Limb (tissue), 2 donors: ENCODE measurements at regions not wholly inside any gene's neighbourhood (a gene's known extent, or its start where the extent isn't known, plus 50 kb on each side); places are given as distances from the start of the nearest gene placed in this dataset.
"Not testable (repeated sequence)": the region's sequence is repeated elsewhere in the genome, so short reads cannot be mapped to it uniquely, and the experiment has no call there.

Source experiments
- DNase-seq, 2 donors: peaks; one replicate each; pipeline ENCODE4 v3.0.0-alpha.2; 2016; ENCODE audit errors: extremely low spot score in 2 of 2

DNA sequence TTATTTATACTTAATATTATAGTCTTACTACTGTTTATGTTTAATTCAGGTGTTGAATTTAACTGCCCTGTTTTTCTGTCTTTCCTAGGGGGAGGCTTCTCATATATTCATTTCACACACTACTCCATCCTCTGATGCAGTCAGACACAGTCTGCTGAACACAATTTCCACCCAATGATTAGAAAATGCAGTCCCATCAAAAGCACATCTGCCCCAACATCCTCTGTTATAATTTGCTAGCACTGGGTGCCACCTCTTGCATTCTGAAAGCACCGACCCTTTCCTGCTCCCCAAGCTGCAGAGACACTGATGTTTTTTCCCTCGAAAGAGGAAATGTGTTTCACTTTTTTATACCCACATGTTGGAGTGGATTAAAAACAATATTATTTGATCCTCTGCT lies 474.7 kb downstream of the PID1 start:
- DNase-seq = no peak

DNA sequence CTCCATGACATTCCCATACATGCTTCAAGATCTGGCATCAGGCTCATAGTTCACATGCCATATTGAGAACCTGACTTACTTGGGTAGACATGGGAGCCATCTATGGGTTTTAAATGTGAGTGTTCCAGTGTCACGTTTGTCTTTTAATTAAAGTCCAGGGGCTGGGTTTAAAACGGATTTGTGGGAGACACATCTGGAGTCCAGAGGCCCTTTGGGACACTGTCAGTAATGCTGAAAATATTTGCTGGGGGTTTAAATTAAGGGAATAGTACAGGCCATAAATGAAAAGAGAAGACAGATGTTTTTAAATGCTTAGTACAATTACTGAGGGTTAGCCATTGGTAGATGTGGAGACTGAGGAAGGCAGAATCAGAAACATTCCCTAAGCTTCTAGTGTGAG lies 478.0 kb downstream of the PID1 start:
- DNase-seq = no peak

DNA sequence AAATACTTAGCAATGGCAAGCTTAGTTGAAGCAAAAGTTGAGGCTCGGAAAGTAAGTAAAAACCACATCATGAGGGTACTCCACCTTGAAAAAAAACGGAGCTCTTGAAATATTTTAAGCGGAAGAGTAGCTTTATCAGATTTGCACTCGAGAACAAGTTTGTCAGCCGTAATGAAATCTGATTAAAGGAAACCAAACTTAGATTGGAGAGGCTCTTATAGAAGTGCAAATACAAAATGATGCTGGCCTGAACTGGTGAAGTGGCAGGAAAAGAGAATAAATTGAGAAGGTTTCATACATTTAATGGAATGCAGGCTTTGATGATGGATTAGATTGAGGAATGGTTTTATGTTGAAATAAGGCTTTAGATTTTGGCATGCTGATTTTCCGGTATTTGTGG lies 484.2 kb downstream of the PID1 start:
- no peak for DNase-seq

DNA sequence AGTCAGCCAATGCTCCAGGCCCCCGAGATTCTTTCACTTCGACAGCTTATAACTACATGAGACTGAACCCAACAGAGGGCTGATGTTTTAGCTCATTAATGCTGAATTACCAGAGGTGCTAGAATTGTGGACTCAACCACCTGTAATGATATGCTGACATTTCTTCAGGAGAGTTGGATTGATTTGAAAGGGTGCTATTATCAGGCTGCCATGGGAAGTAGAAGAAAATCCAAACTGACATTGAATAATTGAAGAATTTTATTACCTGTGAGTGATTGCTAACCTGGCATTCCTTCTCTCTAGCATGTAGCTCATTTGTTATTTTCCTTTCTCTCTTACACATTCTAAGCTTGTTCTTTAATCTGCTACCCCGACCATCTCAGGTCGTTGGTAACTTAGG lies 488.8 kb downstream of the PID1 start:
- no peak for DNase-seq

DNA sequence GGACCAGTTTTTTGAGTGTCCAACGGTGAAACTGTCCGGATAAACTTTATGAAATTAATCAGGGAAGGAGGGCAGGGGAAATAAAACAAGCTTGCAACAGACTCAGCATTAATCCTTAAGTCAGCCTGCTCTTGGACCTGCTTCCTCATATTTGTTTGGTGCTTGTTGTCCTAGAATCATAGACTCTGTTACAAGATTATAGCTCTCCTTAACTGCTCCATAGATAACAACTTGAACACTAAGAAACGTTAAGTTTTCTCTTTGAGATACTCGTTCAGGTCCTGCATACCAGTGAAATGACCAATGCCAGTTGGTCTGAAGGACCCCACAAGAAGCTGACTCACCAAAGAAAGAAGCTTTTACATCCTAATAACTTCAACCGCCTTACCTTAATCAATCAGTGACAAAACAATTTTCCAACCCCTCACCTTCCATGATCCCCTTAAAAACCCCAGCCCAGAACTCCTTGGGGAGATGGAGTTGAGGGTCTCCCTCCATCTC lies 493.2 kb downstream of the PID1 start:
- no peak for DNase-seq

DNA sequence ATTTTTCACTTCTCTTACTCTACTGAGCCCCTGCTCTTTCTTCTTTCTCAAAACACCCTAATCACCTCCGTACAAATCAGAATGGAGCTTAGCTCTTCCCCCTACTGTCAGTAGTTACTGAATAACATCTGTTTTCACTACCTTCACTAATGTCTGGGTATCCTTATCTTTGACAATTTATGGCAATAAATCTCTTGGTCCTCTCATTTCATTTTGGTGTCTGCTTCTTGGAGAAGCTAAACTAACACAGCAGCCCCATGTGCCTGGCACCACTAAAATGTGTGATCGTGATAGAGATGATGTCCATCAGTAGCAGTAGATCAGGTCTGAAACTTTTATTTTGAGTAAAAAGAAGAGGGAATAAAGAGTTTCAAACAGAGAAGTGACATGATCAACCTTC lies 496.5 kb downstream of the PID1 start:
- DNase-seq = no peak

DNA sequence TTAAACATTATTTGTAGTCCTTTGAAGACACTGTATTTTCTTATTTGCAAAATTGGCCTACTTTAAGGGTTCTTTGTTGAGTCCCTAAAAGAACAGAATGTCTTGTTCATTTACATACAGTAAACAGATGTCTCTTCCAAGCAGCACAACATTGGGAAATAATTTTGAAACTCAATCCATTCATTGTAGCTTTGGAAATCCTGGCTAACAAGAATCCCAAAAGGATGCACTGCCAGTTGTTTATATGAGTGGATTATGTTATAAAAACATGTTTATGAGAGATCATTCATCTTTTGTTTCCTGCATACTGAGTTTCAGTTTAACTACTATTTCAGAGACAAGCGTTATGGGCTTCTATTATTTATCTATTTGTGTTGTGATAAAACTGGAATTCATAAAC lies 499.3 kb downstream of the PID1 start:
- DNase-seq = peak in 1 of 2 donors; percentile 17

DNA sequence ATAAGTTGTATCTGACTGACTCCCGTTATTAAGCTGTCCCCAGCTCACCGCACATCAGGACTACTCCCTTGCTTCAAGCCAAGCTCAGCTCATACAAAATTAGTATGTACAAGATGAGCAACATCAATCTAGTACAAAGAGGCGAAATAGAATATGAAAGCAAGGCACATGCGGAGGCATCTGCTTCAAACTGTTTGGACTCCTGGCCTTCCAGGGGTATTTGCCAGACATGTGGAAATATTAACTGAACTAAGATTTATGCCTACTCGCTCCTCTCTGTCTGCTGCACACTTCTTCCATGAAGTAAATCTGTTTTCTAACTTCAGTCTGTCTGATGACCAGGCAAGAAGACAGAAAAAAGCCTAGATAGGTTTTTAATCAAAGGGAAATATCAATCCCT lies 499.8 kb downstream of the PID1 start:
- DNase-seq = no peak

DNA sequence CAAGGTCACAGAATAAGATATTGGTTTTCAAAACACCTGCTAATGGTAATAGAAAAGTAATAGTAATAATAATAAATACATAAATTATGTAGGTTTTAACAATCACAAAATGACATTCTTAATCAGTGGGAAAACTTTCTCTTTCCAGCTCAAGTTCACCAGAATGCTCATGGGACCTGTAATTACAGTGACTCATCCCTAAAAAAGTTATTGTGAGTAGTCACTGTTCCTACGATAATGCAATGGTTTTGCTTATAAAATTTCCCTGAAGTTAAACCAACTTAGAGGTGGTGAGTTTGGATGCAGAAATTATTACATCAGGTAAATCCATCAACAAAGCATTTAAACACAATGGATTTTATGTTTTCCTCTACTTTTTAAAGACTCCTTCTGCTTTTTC lies 502.3 kb downstream of the PID1 start:
- DNase-seq = peak in 1 of 2 donors; percentile 27

DNA sequence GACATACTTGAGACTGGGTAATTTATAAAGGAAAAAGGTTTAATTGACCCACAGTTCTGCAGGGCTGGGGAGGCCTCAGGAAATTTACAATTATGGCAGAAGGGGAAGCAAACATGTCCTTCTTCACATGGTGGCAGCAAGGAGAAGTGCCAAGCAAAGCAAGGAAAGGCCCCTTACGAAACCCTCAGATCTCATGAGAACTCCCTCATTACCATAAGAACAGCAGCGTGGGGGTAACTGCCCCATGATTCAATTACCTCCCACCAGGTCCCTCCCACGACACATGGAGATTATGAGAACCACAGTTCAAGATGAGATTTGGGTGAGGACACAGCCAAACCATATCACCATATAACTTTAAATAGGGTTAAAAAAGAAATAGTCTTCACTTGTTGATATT lies 502.9 kb downstream of the PID1 start:
- DNase-seq = not testable (repeated sequence)

DNA sequence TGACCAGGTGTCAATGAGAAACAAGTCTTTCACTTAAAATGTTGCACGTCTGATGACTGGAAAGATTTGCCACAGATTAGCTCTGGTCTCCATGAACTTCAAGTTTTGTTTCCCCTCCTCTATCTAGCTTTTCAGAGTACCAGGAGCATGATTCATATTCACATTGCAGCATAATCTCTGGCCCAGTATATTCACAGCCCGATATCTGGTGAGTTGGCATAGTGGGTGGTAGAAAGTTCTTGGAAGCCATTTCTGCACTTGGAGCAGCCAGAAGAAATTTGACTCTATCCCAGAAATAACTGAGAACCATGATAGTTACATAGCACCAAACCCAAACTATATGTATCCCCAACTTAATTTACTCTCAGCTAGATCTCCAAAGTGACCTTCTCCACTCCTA lies 503.9 kb downstream of the PID1 start:
- DNase-seq = no peak

DNA sequence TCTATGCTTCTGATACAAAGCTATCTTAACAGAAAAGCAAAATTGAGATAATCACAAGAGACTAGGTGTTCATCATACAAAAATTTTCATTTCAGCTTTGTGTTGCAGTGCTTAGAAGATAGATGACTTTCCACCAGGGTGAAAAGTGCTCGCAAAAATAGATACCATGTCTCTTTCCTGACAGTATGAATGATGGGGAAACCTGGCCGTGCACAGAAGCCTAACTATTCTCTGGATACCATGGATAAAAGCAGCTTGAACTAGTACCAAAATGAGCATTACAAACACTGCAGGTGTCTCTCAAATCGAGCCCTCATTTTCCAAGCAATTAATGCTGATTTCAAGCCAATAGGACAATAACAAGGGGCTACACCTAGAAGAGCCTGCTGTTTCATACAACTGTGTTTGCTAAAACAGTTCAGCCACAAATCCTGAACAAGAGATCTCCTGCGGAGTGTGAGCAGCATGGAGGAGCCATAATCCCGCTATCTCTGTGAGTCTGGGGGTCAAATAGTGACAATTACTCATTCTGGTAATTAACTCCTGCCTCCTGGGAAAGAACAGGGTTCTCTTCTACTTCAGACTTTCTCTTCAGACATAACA lies 507.6 kb downstream of the PID1 start:
- DNase-seq = no peak

DNA sequence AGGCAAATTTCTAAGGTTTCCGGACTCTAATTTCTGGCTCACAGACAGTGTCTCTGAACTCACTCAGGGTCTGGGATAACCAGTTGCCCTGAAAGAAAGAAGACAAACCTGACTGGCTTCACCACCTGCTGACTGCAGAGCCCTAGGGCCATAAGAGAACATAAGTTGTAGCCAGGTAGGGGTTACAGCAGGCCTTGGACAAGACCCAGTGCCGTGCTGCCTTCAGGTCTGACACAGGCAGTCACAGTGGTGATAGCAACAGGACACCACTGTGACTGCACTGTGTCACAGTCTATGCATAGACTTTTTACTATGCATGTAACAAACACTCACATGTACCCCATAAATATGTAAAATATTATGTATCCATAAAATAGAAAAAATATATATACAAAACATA lies 508.5 kb downstream of the PID1 start:
- DNase-seq = no peak

DNA sequence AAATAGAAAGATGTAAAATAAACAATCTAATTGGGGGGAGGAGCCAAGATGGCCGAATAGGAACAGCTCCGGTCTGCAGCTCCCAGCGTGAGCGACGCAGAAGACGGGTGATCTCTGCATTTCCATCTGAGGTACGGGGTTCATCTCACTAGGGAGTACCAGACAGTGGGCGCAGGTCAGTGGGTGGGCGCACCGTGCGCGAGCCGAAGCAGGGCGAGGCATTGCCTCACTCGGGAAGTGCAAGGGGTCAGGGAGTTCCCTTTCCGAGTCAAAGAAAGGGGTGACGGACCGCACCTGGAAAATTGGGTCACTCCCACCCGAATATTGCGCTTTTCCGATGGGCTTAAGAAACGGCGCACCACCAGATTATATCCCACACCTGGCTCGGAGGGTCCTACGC lies 515.4 kb downstream of the PID1 start:
- not testable (repeated sequence) for DNase-seq

DNA sequence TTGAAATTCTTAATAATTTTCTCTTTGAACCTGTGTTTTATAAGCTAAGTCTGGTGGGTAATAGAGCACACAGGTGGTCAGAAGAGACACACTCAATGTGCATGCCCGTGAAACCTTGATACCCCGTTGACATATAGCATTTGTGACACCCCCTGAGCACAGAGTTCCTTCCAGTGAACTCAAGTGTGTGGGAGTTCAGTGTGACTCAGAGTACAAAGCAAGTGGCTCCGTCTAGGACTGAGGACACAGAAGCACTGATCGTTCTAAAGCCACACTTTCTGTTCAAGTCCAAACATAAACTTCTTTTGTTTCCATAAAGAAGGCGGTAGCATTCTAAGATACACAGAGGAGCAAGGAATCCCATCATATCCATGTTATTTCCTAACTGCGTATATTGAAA lies 523.6 kb downstream of the PID1 start:
- DNase-seq = no peak

DNA sequence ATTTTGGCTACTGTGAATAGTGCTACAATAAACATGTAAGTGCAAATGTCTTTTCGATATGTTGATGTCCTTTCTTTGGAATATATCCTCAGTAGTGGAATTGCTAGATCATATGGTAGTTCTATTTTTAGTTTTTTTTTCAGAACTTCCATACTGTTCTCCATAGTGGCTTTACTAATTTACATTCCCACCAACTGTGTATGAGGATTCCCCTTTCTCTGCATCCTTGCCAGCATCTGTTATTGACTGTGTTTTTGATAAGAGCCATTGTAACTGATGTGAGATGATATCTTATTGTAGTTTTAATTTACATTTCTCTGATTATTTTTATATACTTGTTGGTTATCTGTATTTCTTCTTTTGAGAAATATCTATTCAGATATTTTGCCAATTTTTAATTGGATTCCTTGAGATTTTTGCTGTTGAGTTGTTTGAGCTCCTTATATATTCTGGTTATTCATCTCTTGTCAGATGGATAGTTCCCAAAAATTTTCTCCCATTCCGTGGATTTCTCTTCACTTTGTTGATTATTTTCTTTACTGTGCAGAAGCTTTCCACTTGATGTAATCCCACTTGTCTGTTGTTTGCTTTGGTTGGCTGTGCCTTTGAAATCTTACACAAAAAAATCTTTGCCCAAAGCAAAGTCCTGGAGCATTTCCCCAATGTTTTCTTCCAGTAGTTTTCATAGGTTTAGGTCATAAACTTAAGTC lies 532.3 kb downstream of the PID1 start:
- no peak for DNase-seq

DNA sequence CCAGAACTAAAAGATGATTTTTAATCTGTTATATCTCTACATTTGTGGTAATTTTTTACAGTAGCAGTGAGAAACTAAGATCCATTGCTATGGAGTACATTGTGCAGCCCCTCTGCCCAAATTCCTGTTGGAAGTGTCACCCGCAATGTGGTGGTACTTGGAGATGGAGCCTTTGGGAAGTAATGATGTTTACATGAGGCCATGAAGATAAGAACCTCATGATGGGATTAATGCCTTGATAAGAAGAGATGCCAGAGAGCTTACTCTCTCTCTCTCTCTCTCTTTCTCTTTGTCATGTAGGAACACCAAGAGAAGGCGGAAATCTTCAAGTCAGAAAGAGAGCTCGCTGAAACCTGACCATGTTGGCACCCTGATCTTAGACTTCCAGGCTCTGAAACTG lies 535.4 kb downstream of the PID1 start:
- no peak for DNase-seq

DNA sequence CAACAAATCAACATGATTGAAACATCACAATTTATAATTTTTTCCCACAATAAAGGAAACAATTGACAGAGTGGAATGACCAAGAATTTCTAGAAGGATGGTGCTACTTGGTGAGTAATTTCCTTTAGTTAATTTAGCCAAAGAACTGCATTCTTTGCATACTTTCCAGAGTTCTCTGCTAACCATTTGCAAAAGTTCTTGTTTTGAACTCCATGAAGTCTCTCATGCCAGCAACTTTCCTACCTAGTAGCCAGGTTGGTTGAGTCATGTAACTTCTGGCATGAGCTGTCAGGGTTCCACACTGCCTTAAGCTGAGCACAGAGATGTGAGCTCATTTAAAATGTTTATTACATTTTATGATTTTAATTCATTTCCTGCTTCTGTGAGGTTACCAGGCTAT lies 539.6 kb downstream of the PID1 start:
- no peak for DNase-seq

DNA sequence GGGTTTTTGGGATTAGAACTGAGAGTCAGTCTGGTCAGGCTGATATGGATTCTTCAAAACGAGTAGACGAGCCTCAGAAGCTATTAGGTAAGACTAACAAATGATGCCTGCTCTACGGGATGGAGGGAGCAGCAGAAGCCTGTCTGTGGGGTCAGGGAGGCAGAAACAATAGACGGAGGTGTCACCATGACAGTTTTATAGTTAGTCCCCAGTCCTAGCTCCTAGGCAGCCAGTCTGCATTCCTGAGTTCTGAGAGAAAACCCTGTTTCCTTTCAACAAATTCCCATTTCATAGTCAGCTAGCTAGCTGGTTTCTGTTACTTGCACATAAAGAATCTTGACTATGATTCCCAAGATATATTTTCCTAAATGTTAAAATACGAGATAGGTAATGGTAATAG lies 542.1 kb downstream of the PID1 start:
- DNase-seq = no peak

DNA sequence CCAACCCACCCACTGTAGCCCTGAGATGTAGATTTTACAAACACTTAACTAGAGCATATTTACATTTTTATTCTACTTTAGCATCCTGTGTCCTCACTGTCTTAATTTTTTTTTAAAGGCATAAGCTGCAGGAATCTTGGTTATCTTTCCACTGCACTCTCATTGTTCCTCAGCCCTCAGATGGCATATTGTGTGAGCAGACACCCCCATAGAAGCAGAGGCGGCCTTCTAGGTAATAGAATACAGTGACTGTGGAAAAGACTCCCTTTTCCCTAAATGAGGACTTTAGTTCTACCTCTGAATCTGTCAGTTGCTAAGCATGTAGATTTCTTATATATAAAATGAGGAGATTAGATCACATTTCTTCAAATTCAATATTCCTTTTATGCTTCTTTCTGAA lies 543.5 kb upstream of the SPHKAP start:
- DNase-seq = no peak

DNA sequence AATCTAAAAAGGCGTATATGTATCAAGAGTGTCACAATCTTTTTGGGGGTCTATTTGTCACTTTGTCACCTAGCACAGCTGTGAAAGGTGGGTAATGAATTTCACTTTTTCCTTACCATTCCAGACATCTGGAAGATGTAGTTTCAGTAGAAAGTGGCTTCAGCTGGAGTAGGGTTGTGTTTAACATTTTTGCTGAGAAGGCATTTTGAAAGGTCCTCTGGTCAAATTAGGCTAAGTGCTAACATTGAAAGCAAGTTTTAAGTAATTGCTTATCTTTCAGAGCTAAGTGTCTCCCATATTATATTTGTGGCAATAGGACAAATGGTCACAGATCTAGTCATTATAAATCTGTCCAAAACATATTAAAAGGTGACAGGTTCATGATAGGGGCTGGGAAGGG lies 542.1 kb upstream of the SPHKAP start:
- no peak for DNase-seq

DNA sequence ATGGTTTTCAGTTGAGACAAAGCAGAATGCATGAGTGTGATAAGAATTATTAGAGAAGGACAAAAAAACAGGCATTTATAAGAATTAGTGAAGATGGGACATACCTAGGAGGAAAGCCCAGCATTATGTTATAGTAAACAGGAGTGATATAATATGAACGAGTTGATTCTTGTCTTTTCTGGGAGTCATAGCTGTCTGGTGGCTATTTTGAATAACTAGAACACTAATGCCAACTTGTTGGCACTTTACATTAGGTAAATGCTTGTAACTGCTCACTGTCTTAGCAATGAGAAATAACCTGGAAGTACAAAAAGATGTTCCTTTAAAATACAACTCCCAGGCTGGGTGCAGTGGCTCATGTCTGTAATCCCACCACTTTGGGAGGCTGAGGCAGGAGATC lies 540.8 kb upstream of the SPHKAP start:
- no peak for DNase-seq

DNA sequence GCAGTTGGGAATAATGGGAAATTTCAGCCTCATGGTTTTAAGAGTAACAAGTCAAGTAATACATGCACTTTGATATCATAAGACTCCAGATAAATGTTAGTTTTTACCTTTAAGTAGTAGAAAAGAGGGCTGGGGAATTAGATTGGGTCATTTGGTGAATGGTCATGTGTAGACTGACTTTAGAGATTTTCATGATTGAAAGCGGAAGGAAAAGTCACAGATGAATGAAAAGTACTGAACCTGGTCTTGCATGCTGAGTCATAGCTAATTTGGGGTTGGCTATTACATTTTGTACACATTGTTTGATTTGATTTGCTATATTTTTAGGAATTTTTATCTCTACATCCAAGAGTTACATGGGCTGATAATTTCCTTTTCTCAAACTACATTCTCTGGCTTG lies 539.4 kb upstream of the SPHKAP start:
- no peak for DNase-seq
